K562 (cell line): ENCODE measurements at regions not wholly inside any gene's neighbourhood (a gene's known extent, or its start where the extent isn't known, plus 50 kb on each side); places are given as distances from the start of the nearest gene placed in this dataset.

ENCODE experiments used
- ATAC-seq: fragments of 200-7000 bp; cut with Tn5 transposase; 3 replicates; pipeline ENCODE4 v1.9.1; 2020; ENCODE audit warnings: moderate library complexity
- BruUV-seq: library from RNA; stranded (reverse); fragments of 400-500 nt; replicated peaks from 2 replicates; lab custom pipeline; 2021; lab: Mats Ljungman, UMichigan
- CTCF ChIA-PET: fragments of 300-600 bp; formaldehyde crosslinking; extraction: SDS; loops from one replicate; lab custom pipeline; 2021; ENCODE audit warnings: low intra/inter-chr PET ratio; lab: Yijun Ruan, JAX
- POLR2A ChIA-PET: fragments of 300-600, 350-650 bp; sonication (Branson Sonifier 250); formaldehyde crosslinking; extraction: SDS; loops from one replicate; lab custom pipeline; 2021; ENCODE audit warnings: antibody characterized with exemption, inconsistent platforms; lab: Yijun Ruan, JAX
- DNase-seq, 4 experiments: peaks; one replicate each; pipeline versions ENCODE4 v3.0.0 to v3.0.0-alpha.2; 2011 to 2018; ENCODE audit warnings: low spot score in 3 of 4, mixed read lengths in 3 of 4; ENCODE audit errors: extremely low read depth in 1 of 4
- FAIRE-seq: peaks from 2 replicates; lab custom pipeline; 2011; peaks lifted over from hg19 to GRCh38; lab: Jason Lieb, UNC
- H2AFZ ChIP-seq: 2 replicates; pipeline ENCODE4 v1.6.0; 2011; ENCODE audit warnings: low read depth, low read length, control low read depth, inconsistent platforms
- H3K27ac ChIP-seq: fragments of 200-600 bp; 3 replicates; pipeline ENCODE4 v1.8.0; 2011; ENCODE audit warnings: low read depth, mild to moderate bottlenecking, control low read depth, inconsistent platforms, low read length, moderate library complexity, mixed read lengths; ENCODE audit errors: extremely low read depth
- H3K27me3 ChIP-seq, 2 experiments: fragments of 300-600 bp in 1 of 2; 2 replicates in 1 of 2; 3 replicates in 1 of 2; pipeline versions ENCODE4 v1.6.0 to v1.8.0; 2011; ENCODE audit warnings: inconsistent platforms in 2 of 2, low read length in 2 of 2, mild to moderate bottlenecking in 1 of 2, mixed read lengths in 1 of 2, moderate library complexity in 1 of 2; ENCODE audit not compliant: control insufficient read depth in 2 of 2, insufficient read depth in 2 of 2
- H3K36me3 ChIP-seq: fragments of 300-600 bp; 3 replicates; pipeline ENCODE4 v1.8.0; 2011; ENCODE audit warnings: mild to moderate bottlenecking, low read length, inconsistent platforms; ENCODE audit not compliant: control insufficient read depth, insufficient read depth
- H3K4me1 ChIP-seq, 2 experiments: fragments of 200-600 bp in 1 of 2; replicated peaks in 1 of 2; 2 replicates in 1 of 2; 3 replicates in 1 of 2; pipeline versions ENCODE4 v1.5.1 to v1.8.0; 2011; ENCODE audit warnings: inconsistent platforms in 2 of 2, low read length in 2 of 2, mild to moderate bottlenecking in 1 of 2, mixed read lengths in 1 of 2, moderate library complexity in 1 of 2; ENCODE audit not compliant: control insufficient read depth in 2 of 2, insufficient read depth in 2 of 2
- H3K4me2 ChIP-seq: 2 replicates; pipeline ENCODE4 v1.6.1; 2011; ENCODE audit warnings: low read length, control low read depth, inconsistent platforms, mixed read lengths; ENCODE audit not compliant: insufficient read depth
- H3K4me3 ChIP-seq: fragments of 200-600 bp; sonication (generic), shearing (Covaris generic); 2 replicates; pipeline ENCODE4 v1.5.1; 2016; ENCODE audit warnings: control low read depth, inconsistent platforms
- H3K79me2 ChIP-seq: fragments of 200-600 bp; 3 replicates; pipeline ENCODE4 v1.8.0; 2011; ENCODE audit warnings: low read length, inconsistent platforms; ENCODE audit not compliant: control insufficient read depth, insufficient read depth
- H3K9ac ChIP-seq, 2 experiments: 2 replicates each; pipeline versions ENCODE4 v1.6.0 to v1.6.1; 2011; ENCODE audit warnings: low read depth in 2 of 2, low read length in 2 of 2, control low read depth in 1 of 2, inconsistent platforms in 1 of 2, mild to moderate bottlenecking in 1 of 2, mixed read lengths in 1 of 2; ENCODE audit not compliant: insufficient read depth in 1 of 2
- H3K9me1 ChIP-seq: one replicate; pipeline ENCODE4 v1.6.0; 2011; ENCODE audit warnings: inconsistent platforms, mild to moderate bottlenecking, low read length, moderate library complexity; ENCODE audit not compliant: control insufficient read depth, insufficient read depth
- H3K9me3 ChIP-seq: replicated peaks from 2 replicates; pipeline ENCODE4 v1.5.1; 2011; ENCODE audit warnings: low read depth, low read length, inconsistent platforms; ENCODE audit not compliant: control insufficient read depth, insufficient read depth
- H4K20me1 ChIP-seq: replicated peaks from 2 replicates; pipeline ENCODE4 v1.6.1; 2011; ENCODE audit warnings: low read length, inconsistent platforms, mixed read lengths; ENCODE audit not compliant: control insufficient read depth, insufficient read depth
- BCOR ChIP-seq: fragments of 450-650 bp; IDR thresholded peaks from 2 replicates; pipeline ENCODE4 v1.6.1; 2016
- FOXO4 ChIP-seq: fragments of 450-650 bp; formaldehyde crosslinking; IDR thresholded peaks from 2 replicates; pipeline ENCODE4 v1.4.0; 2020; ENCODE audit warnings: mild to moderate bottlenecking, moderate library complexity
- KAT2B ChIP-seq: IDR thresholded peaks from one replicate; pipeline ENCODE4 v1.6.1; 2012; ENCODE audit warnings: low read depth, mild to moderate bottlenecking, control low read depth, inconsistent platforms, low read length, moderate library complexity
- LEF1 ChIP-seq: fragments of 450-650 bp; IDR thresholded peaks from 2 replicates; pipeline ENCODE4 v1.6.1; 2016; ENCODE audit warnings: mild to moderate bottlenecking
- MAFF ChIP-seq: IDR thresholded peaks from 2 replicates; pipeline ENCODE4 v1.6.1; 2012; ENCODE audit warnings: low read length, improper control_type of control experiment
- MEF2A ChIP-seq: IDR thresholded peaks from 2 replicates; pipeline ENCODE4 v1.6.1; 2011; ENCODE audit warnings: low read depth, mild to moderate bottlenecking, low read length, moderate library complexity; ENCODE audit not compliant: control insufficient read depth
- STAG1 ChIP-seq: sonication (generic); formaldehyde crosslinking; IDR thresholded peaks from 2 replicates; pipeline ENCODE4 v1.5.0; 2020; ENCODE audit warnings: missing genetic modification reagents, borderline replicate concordance
- ZBTB5 ChIP-seq: fragments of 450-650 bp; IDR thresholded peaks from 2 replicates; pipeline ENCODE4 v1.6.1; 2017; ENCODE audit warnings: antibody characterized with exemption
- ZBTB7A ChIP-seq: IDR thresholded peaks from 2 replicates; pipeline ENCODE4 v1.6.1; 2011; ENCODE audit warnings: low read depth, mild to moderate bottlenecking, low read length, moderate library complexity, borderline replicate concordance; ENCODE audit not compliant: control insufficient read depth
- ZKSCAN8 ChIP-seq: fragments of 200-800 bp; sonication (Bioruptor generic); IDR thresholded peaks from 2 replicates; pipeline ENCODE4 v1.6.1; 2016; ENCODE audit warnings: missing genetic modification characterization, missing compliant biosample characterization
- ZNF407 ChIP-seq: fragments of 450-650 bp; IDR thresholded peaks from 2 replicates; pipeline ENCODE4 v1.6.1; 2016; ENCODE audit warnings: low read depth
- ZSCAN29 ChIP-seq: fragments of 450-650 bp; IDR thresholded peaks from 2 replicates; pipeline ENCODE4 v1.6.1; 2017
- WGBS: fragments of 100-300 bp; shearing (Covaris generic); methylation state at CpG from one replicate; pipeline ENCODE4 v1.1.6; 2016; ENCODE audit warnings: low coverage, mixed read lengths; ENCODE audit not compliant: insufficient coverage; ENCODE audit errors: missing lambda C conversion rate; 5-methylcytosine and 5-hydroxymethylcytosine counted together
- in situ Hi-C: fragments of 300-500 bp; cut with MboI; formaldehyde crosslinking; loops from 4 replicates; pipeline ENCODE4 v1.15.0; 2018; ENCODE audit warnings: inconsistent platforms, mixed read lengths
- intact Hi-C: fragments of 100-400 bp; cut with micrococcal nuclease; formaldehyde crosslinking; loops from 2 replicates; pipeline ENCODE4 v1.14.2; 2022

- CTCF ChIA-PET: no interaction called here
- no TSS peak for BruUV-seq
- no peak for TF ChIP-seq ZBTB5
- no peak for TF ChIP-seq LEF1
- no peak for TF ChIP-seq ZBTB7A
- no peak for TF ChIP-seq ZKSCAN8 (CRISPR knock-in tag)
- no peak for TF ChIP-seq ZSCAN29
- TF ChIP-seq STAG1 (CRISPR knock-in tag): no peak
- no peak for TF ChIP-seq MEF2A
- no peak for TF ChIP-seq KAT2B
- TF ChIP-seq MAFF: no peak
- TF ChIP-seq FOXO4 (CRISPR knock-in tag): no peak
- no peak for TF ChIP-seq BCOR
- TF ChIP-seq ZNF407: no peak
- no peak overlapping the region for H3K4me3 ChIP-seq
- no peak overlapping the region for H3K4me2 ChIP-seq
- no peak overlapping the region for H3K9ac ChIP-seq
- H3K27ac ChIP-seq: no peak overlapping the region
- intact Hi-C loops: no loop called here
- in situ Hi-C loops: no loop called here
- POLR2A ChIA-PET: no interaction called here
- no peaks in the 10 kb centered on the region for H3K79me2 ChIP-seq
- H2AFZ ChIP-seq: no peak overlapping the region
- no peaks in the 10 kb centered on the region for H3K9me3 ChIP-seq
- no peaks in the 10 kb centered on the region for H3K4me1 ChIP-seq
- no peaks in the 10 kb centered on the region for H3K27me3 ChIP-seq
- WGBS: 0% methylated on average over 6 of the region's 7 CpGs
- H3K9me1 ChIP-seq: no peaks in the 10 kb centered on the region
- H4K20me1 ChIP-seq: no peaks in the 10 kb centered on the region
- H3K36me3 ChIP-seq: no peaks in the 10 kb centered on the region
- ATAC-seq: no peak
- FAIRE-seq: no peak
- no peak for DNase-seq
Observed at GRCh38 chrX:64739792-64740378, 236.4 kb downstream of the ZC4H2 start.
